Activated CD4-positive, alpha-beta T cell treated with anti-CD3 and anti-CD28 coated beads, Interleukin-2, amount 50 U/mL, for 24 hours (primary cell): ENCODE measurements at regions not wholly inside any gene's neighbourhood (a gene's known extent, or its start where the extent isn't known, plus 50 kb on each side); places are given as distances from the start of the nearest gene placed in this dataset.
"Not testable (repeated sequence)": the region's sequence is repeated elsewhere in the genome, so short reads cannot be mapped to it uniquely, and the experiment has no call there.

Experiments
- DNase-seq, 2 donors: peaks; one replicate each; pipeline ENCODE4 v3.0.0-alpha.2; 2020; ENCODE audit warnings: low read depth in 1 of 2, low spot score in 1 of 2

- DNase-seq, result not testable (repeated sequence)
Measured at GRCh38 chr2:95725191-95725590, 133.4 kb downstream of the TRIM43 start.

GRCh38 chr2:95725677-95726076 lies 133.9 kb downstream of the TRIM43 start:
- DNase-seq, result not testable (repeated sequence)

GRCh38 chr2:95727420-95727819 lies 135.6 kb downstream of the TRIM43 start:
- not testable (repeated sequence) for DNase-seq

- peak in 1 of 2 donors; percentile 16 for DNase-seq
Measured at GRCh38 chr2:95728878-95729596, 137.2 kb downstream of the TRIM43 start.

DNA sequence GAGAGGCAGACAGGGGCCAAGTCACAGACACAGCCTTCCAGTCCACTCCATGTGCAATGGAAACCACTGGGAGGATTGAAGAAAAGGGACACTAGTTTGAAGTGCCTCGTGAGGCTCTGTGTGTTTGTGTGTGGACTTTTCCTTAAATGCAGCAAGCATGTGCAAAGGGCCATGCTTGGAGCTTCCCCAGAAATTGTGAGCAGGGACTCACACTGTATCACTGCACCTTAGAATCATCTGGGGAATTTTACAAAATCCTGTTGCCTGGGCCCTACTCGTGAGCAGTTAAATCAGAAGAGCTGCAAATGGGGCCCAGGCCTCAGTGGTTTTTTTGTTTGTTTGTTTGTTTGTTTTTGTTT lies 137.8 kb downstream of the TRIM43 start:
- no peak for DNase-seq

DNA sequence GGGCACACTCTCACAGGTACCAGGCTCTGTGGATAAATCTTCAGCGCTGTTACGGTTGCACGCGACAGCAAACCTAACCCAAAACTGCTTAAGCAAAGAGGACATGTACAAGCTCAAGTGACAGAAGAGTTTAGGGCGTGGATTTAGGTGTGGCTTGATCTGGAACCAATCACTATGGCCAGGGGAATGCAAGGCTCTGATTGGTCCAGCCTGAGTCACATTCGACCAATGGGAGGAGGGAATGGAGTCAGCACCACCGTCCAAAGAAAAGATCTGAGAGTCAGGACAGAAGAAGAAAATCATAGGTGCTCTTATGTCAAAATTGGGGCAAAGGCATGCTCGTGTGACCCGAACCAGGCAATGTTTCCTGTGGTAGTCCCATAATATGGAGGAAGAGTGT lies 139.0 kb downstream of the TRIM43 start:
- no peak for DNase-seq

DNA sequence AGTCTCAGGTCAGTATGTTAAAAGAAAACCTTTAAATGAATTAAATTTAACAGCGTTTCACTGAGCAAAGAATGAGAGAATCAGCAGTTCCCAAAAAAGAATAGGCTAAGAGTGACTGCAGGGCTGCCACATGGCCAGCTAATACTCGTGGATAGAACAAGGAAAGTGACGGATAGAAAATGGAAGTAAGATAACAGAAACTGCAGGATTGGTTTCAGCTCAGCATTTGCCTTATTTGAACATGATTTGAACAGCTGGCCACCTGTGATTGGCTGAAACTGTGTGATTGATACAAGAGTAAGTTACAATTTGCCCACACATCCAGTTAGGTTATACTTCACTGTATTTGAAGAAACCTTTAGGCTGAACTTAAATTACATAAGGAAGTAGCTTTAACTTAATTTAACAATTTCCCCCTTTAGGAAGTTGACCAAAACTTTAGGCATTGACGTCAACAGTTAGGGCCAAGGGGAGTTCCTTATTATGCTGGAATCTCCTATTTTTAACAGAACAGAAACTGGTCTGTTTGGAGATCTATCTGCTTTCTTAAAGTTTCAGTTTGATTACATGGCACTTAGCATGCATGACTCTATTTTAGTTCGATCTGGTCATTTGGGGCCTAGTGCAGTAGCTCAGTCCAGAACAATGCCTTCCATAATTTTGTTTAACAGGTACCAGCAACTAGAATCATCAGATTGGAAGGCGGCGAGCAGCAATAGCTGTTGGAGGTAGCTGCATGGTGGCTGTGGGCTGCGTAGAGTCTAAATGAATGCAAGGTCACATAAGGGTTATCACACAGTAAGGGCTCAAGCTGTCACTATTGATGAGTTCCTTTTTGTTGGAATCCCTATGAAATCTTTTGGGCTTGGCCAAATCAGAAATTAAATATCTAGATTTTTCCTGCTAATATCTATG lies 143.4 kb downstream of the TRIM43 start:
- DNase-seq, result no peak

GRCh38 chr2:95738301-95738700 lies 146.5 kb downstream of the TRIM43 start:
- DNase-seq, result no peak

GRCh38 chr2:95752126-95752525 lies 160.3 kb downstream of the TRIM43 start:
- not testable (repeated sequence) for DNase-seq

- not testable (repeated sequence) for DNase-seq
Measured at GRCh38 chr2:95753812-95754211, 162.0 kb downstream of the TRIM43 start.

GRCh38 chr2:95754213-95754612 lies 162.4 kb downstream of the TRIM43 start:
- DNase-seq, result not testable (repeated sequence)

- DNase-seq, result not testable (repeated sequence)
Measured at GRCh38 chr2:95754819-95755563, 163.2 kb downstream of the TRIM43 start.

- not testable (repeated sequence) for DNase-seq
Measured at GRCh38 chr2:95755956-95756669, 164.3 kb downstream of the TRIM43 start.

- no peak for DNase-seq
Measured at GRCh38 chr2:95757988-95758387, 166.2 kb downstream of the TRIM43 start.

GRCh38 chr2:95759481-95760246 lies 167.9 kb downstream of the TRIM43 start:
- DNase-seq, result no peak

GRCh38 chr2:95760806-95761525 lies 169.2 kb downstream of the TRIM43 start:
- DNase-seq, result no peak

DNA sequence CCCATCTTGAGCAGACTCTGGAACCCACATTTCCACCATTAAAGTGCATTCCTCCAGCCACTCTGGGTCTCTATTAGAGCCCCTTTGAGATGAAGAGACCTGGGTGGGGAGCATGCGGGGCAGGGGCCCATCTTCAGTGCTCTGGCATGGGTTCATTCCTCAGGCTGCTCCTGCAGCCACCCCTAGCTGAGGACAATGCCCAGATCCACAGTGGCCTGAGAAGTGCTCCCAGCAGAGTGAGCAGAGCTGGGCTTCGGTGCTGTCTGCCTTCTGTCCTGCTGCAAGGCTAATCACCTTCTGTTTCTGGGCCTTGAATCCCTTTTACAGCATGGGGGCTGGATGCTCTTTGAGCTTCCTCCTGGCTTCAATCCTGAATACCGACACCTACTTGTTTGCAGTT lies 169.8 kb downstream of the TRIM43 start:
- DNase-seq, result no peak

DNA sequence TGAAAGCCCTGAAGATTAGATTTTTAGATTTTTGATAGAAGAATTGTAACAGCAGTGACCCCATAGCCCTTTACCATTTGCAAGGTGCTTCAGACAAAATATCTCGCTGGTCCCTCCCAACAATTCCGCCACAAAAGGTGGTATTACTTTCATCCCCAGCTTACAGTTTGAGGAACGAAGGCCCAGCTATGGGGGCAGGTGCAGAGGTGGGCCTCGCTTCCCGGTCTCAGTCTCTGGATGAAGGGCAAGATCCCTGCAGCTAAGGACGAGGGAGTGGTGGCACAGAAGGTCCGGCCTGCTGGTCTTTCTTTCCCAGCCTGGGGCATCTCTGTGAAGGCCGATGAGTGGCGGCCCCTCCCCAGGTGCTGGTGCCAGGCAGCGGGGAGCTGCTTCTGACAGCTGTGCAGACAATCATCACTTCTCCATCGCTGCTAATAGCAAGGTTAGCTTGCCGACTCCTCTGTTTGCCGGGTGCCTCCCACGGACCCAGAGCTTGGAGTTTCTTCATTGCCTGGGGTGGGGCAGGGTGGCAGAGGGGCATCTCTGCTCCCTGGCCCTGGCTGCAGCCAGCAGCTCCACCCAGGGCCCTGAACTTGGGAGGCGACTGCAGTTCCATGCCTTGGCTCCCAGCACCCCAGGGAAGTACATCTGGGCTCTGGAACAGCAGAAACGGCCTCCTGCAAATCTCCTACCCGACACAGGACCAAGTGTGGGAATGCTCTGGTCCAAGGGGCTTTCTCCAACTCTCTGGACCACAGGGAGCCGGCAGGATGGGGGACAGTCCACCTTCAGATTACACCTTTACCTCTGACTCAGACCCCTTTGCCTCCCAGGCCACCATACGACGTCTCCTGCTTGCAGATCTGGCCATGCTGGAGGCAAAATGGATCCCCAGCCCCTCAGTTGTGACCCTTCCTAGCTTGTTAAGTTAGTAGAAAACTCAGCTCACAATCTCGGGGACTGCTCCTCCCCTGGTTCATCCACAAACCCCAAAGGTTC lies 170.5 kb downstream of the TRIM43 start:
- DNase-seq, result not testable (repeated sequence)
